Upper lobe of left lung (tissue), 6 donors: ENCODE measurements at regions not wholly inside any gene's neighbourhood (a gene's known extent, or its start where the extent isn't known, plus 50 kb on each side); places are given as distances from the start of the nearest gene placed in this dataset.
A peak's percentile ranks its signal among the peaks of the same experiment; 100 is the strongest.

Experiments used
- ATAC-seq, 2 donors: fragments of 200-7000 bp; cut with Tn5 transposase; one replicate each; pipeline ENCODE4 v1.9.1; 2022; ENCODE audit warnings: mild to moderate bottlenecking in 2 of 2, moderate library complexity in 2 of 2; ENCODE audit not compliant: low FRiP score in 2 of 2
- DNase-seq, 2 donors: peaks; one replicate each; pipeline ENCODE4 v3.0.0-alpha.2; 2019 to 2020
- H3K27ac ChIP-seq, 4 donors: fragments of 200-600 bp; sonication (generic); one replicate each; pipeline ENCODE4 v1.5.1; 2016 to 2019
- H3K27me3 ChIP-seq, 4 donors: fragments of 200-600 bp; sonication (generic); one replicate each; pipeline ENCODE4 v1.5.1; 2017 to 2019
- H3K36me3 ChIP-seq, 4 donors: fragments of 200-600 bp; sonication (generic); one replicate each; pipeline ENCODE4 v1.5.1; 2016 to 2019
- H3K4me1 ChIP-seq, 4 donors: fragments of 200-600 bp; sonication (generic); one replicate each; pipeline ENCODE4 v1.5.1; 2018 to 2019
- H3K4me3 ChIP-seq, 4 donors: fragments of 200-600 bp; sonication (generic); one replicate each; pipeline ENCODE4 v1.5.1; 2017 to 2019; ENCODE audit warnings: mild to moderate bottlenecking in 2 of 4, moderate library complexity in 1 of 4
- H3K9me3 ChIP-seq, 4 donors: fragments of 200-600 bp; sonication (generic); one replicate each; pipeline ENCODE4 v1.5.1; 2018 to 2019
- CTCF ChIP-seq, 6 experiments: fragments of 450-650 bp in 4 of 6; fragments of 200-600 bp in 2 of 6; sonication (generic) in 2 of 6; IDR thresholded peaks; one replicate each; pipeline ENCODE4 v1.5.1; 2016 to 2019; ENCODE audit warnings: antibody characterized with exemption in 6 of 6
- EP300 ChIP-seq, 4 donors: sonication (generic); formaldehyde crosslinking; IDR thresholded peaks; one replicate each; pipeline ENCODE4 v1.5.1; 2017; ENCODE audit warnings: antibody characterized with exemption in 4 of 4, control low read depth in 2 of 4
- POLR2A ChIP-seq, 4 donors: fragments of 450-650 bp; IDR thresholded peaks; one replicate each; pipeline ENCODE4 v1.5.1; 2016 to 2017; ENCODE audit warnings: antibody characterized with exemption in 4 of 4, mild to moderate bottlenecking in 2 of 4
- POLR2AphosphoS5 ChIP-seq, 2 donors: sonication (generic); formaldehyde crosslinking; IDR thresholded peaks; one replicate each; pipeline ENCODE4 v1.5.1; 2017; ENCODE audit warnings: antibody characterized with exemption in 2 of 2
- WGBS, 2 donors: methylation state at CpG; one replicate each; pipeline ENCODE4 v1.1.5; 2017 to 2018; 5-methylcytosine and 5-hydroxymethylcytosine counted together
- donor health status: DM: no; HTN: no; CAD: no; lungs with moderate emphysema.
- donor health status: DM: no; HTN: yes; CAD: no; lungs with severe emphysema.

GRCh38 chr3:42025370-42026138, 63.7 kb upstream of the ULK4 start:
- H3K36me3 ChIP-seq, result no peaks in the 10 kb centered on the region
- H3K4me3 ChIP-seq, result no peak overlapping the region
- peak; percentile 86 to 95 for ATAC-seq
- DNase-seq, result peak in 1 of 2 donors; percentile 98
- WGBS, 2 donors, result 6% methylated on average over 7 of the region's 7 CpGs
- no peaks in the 10 kb centered on the region for H3K9me3 ChIP-seq
- H3K4me1 ChIP-seq, result peaks cover 38 to 45% (median 43%) of the 10 kb centered on the region in 4 donors
- no peaks in the 10 kb centered on the region for H3K27me3 ChIP-seq
- no peak for TF ChIP-seq POLR2A (IDR thresholded peaks at IDR 0.05)
- peak; percentile 58 to 80 for TF ChIP-seq POLR2AphosphoS5 (IDR thresholded peaks at IDR 0.05)
- peak in 2 of 4 donors; percentile 49 to 80 for TF ChIP-seq EP300 (IDR thresholded peaks at IDR 0.05)
- no peak for TF ChIP-seq CTCF (IDR thresholded peaks at IDR 0.05)
- peak overlapping the region; percentile 79 to 87 (median 80) for H3K27ac ChIP-seq

GRCh38 chr3:42024591-42025351, 62.9 kb upstream of the ULK4 start:
- Histone ChIP-seq H3K4me3 (no peak overlapping the region), H3K27ac (peak overlapping the region; percentile 79 to 87 (median 80)), H3K4me1 (peaks cover 38 to 49% (median 46%) of the 10 kb centered on the region in 4 donors), H3K9me3 (no peaks in the 10 kb centered on the region), H3K27me3 (no peaks in the 10 kb centered on the region), H3K36me3 (no peaks in the 10 kb centered on the region)
- peak in 1 of 2 donors; percentile 40 for DNase-seq
- ATAC-seq, result peak in 1 of 2 donors; percentile 42
- WGBS, 2 donors, result 25 to 30% methylated on average over 10 of the region's 10 CpGs
- TF ChIP-seq EP300 (IDR thresholded peaks at IDR 0.05) (no peak), POLR2AphosphoS5 (IDR thresholded peaks at IDR 0.05) (no peak), CTCF (IDR thresholded peaks at IDR 0.05) (no peak), POLR2A (IDR thresholded peaks at IDR 0.05) (no peak)

- DNase-seq (no peak), ATAC-seq (no peak)
- WGBS, 2 donors, result 87 to 89% methylated on average over 8 of the region's 8 CpGs
- Histone ChIP-seq H3K9me3 (no peaks in the 10 kb centered on the region), H3K4me1 (peaks cover 44 to 59% (median 52%) of the 10 kb centered on the region in 4 donors), H3K36me3 (no peaks in the 10 kb centered on the region), H3K27ac (peak overlapping the region in 2 of 4 donors; percentile 24 to 81), H3K27me3 (no peaks in the 10 kb centered on the region), H3K4me3 (no peak overlapping the region)
- no peak for TF ChIP-seq POLR2AphosphoS5 (IDR thresholded peaks at IDR 0.05)
- no peak for TF ChIP-seq CTCF (IDR thresholded peaks at IDR 0.05)
- no peak for TF ChIP-seq EP300 (IDR thresholded peaks at IDR 0.05)
- no peak for TF ChIP-seq POLR2A (IDR thresholded peaks at IDR 0.05)
Measured at GRCh38 chr3:42023380-42023779, 61.5 kb upstream of the ULK4 start.

GRCh38 chr3:42022355-42022754, 60.5 kb upstream of the ULK4 start:
- Histone ChIP-seq H3K36me3 (no peaks in the 10 kb centered on the region), H3K4me1 (peaks cover 41 to 59% (median 52%) of the 10 kb centered on the region in 4 donors), H3K4me3 (no peak overlapping the region), H3K27ac (peak overlapping the region in 1 of 4 donors; percentile 18), H3K9me3 (no peaks in the 10 kb centered on the region), H3K27me3 (no peaks in the 10 kb centered on the region)
- TF ChIP-seq POLR2A (IDR thresholded peaks at IDR 0.05) (no peak), EP300 (IDR thresholded peaks at IDR 0.05) (no peak), CTCF (IDR thresholded peaks at IDR 0.05) (no peak), POLR2AphosphoS5 (IDR thresholded peaks at IDR 0.05) (no peak)
- DNase-seq, result no peak
- 70 to 78% methylated on average over 7 of the region's 7 CpGs for WGBS, 2 donors
- ATAC-seq, result no peak
